ENCODE measurements at regions not wholly inside any gene's neighbourhood (a gene's known extent, or its start where the extent isn't known, plus 50 kb on each side); places are given as distances from the start of the nearest gene placed in this dataset.

GRCh38 chr2:167420211-167420610 lies 531.9 kb downstream of the XIRP2 start:
- TF ChIP-seq EZH2 (IDR thresholded peaks at IDR 0.05) (no peak), POLR2AphosphoS5 (IDR thresholded peaks at IDR 0.05; ENCODE audit: borderline replicate concordance, low read depth, low read length) (no peak), FOXP2 (optimal IDR thresholded peaks at IDR 0.05; ENCODE audit: control extremely low read depth, extremely low read length, insufficient read depth) (no peak)
